Endothelial cell of umbilical vein (primary cell): ENCODE measurements at regions not wholly inside any gene's neighbourhood (a gene's known extent, or its start where the extent isn't known, plus 50 kb on each side); places are given as distances from the start of the nearest gene placed in this dataset.
"Not testable (repeated sequence)": the region's sequence is repeated elsewhere in the genome, so short reads cannot be mapped to it uniquely, and the experiment has no call there.

Experiments used
- BruUV-seq: library from RNA; stranded (reverse); fragments of 400-500 nt; replicated peaks from 2 replicates; lab custom pipeline; 2021; lab: Mats Ljungman, UMichigan
- CTCF ChIA-PET: fragments of 300-600, 350-600 bp; sonication (Branson Sonifier 250); formaldehyde crosslinking; loops from one replicate; lab custom pipeline; 2021; ENCODE audit warnings: antibody characterized with exemption, inconsistent platforms; lab: Charles Lee
- POLR2A ChIA-PET: fragments of 300-600, 350-600 bp; sonication (Branson Sonifier 250); formaldehyde crosslinking; loops from one replicate; lab custom pipeline; 2021; ENCODE audit warnings: antibody characterized with exemption, inconsistent platforms; lab: Charles Lee
- DNase-seq: peaks from one replicate; pipeline ENCODE4 v3.0.0-alpha.2; 2011; ENCODE audit warnings: low read depth, low spot score
- FAIRE-seq: peaks from 2 replicates; lab custom pipeline; 2011; peaks lifted over from hg19 to GRCh38; lab: Jason Lieb, UNC
- H2AFZ ChIP-seq: 2 replicates; pipeline ENCODE4 v1.6.0; 2012; ENCODE audit warnings: low read depth, low read length, control low read depth, inconsistent platforms
- H3K27ac ChIP-seq: 2 replicates; pipeline ENCODE4 v1.5.1; 2011; ENCODE audit warnings: low read depth, mild to moderate bottlenecking, control low read depth, low read length, moderate library complexity; ENCODE audit not compliant: insufficient read depth
- H3K27me3 ChIP-seq, 2 experiments: 2 replicates each; pipeline versions ENCODE4 v1.6.0 to v1.6.1; 2011; ENCODE audit warnings: low read length in 2 of 2, mixed read lengths in 1 of 2; ENCODE audit not compliant: control insufficient read depth in 2 of 2, insufficient read depth in 2 of 2
- H3K36me3 ChIP-seq, 2 experiments: 2 replicates in 1 of 2; 3 replicates in 1 of 2; pipeline ENCODE4 v1.5.1; 2011; ENCODE audit warnings: low read length in 2 of 2, mild to moderate bottlenecking in 1 of 2, moderate library complexity in 1 of 2; ENCODE audit not compliant: control insufficient read depth in 2 of 2, insufficient read depth in 2 of 2; ENCODE audit errors: extremely low read depth in 1 of 2
- H3K4me1 ChIP-seq: 3 replicates; pipeline ENCODE4 v1.5.1; 2011; ENCODE audit warnings: mild to moderate bottlenecking, low read length; ENCODE audit not compliant: control insufficient read depth, insufficient read depth; ENCODE audit errors: extremely low read depth
- H3K4me2 ChIP-seq: 2 replicates; pipeline ENCODE4 v1.6.1; 2011; ENCODE audit warnings: low read length, control low read depth, mixed read lengths; ENCODE audit not compliant: insufficient read depth
- H3K4me3 ChIP-seq, 3 experiments: fragments of 200-600 bp in 1 of 3; sonication (generic), shearing (Covaris generic) in 1 of 3; replicated peaks in 1 of 3; 2 replicates each; pipeline ENCODE4 v1.5.1; 2011 to 2016; ENCODE audit warnings: control low read depth in 3 of 3, low read length in 3 of 3, mild to moderate bottlenecking in 2 of 3, inconsistent platforms in 1 of 3, low read depth in 1 of 3, moderate library complexity in 1 of 3; ENCODE audit not compliant: insufficient read depth in 1 of 3
- H3K79me2 ChIP-seq: 2 replicates; pipeline ENCODE4 v1.6.0; 2012; ENCODE audit warnings: low read length, inconsistent platforms; ENCODE audit not compliant: control insufficient read depth, insufficient read depth
- H3K9ac ChIP-seq: replicated peaks from 2 replicates; pipeline ENCODE3; 2011; ENCODE audit warnings: low read length, control low read depth; ENCODE audit not compliant: insufficient read depth; ENCODE audit errors: extremely low read depth
- H3K9me1 ChIP-seq: replicated peaks from 3 replicates; pipeline ENCODE4 v1.6.0; 2011; ENCODE audit warnings: mild to moderate bottlenecking, low read length; ENCODE audit not compliant: control insufficient read depth, insufficient read depth; ENCODE audit errors: extremely low read depth
- H3K9me3 ChIP-seq: replicated peaks from 2 replicates; pipeline ENCODE4 v1.5.1; 2012; ENCODE audit warnings: low read length, inconsistent platforms; ENCODE audit not compliant: control insufficient read depth, insufficient read depth
- H4K20me1 ChIP-seq: replicated peaks from 2 replicates; pipeline ENCODE3; 2011; ENCODE audit warnings: mild to moderate bottlenecking, low read length; ENCODE audit not compliant: control insufficient read depth, insufficient read depth; ENCODE audit errors: extremely low read depth
- CTCF ChIP-seq, 2 donors: IDR thresholded peaks; 1 replicate in 1 of 2; 2 replicates in 1 of 2; pipeline ENCODE4 v1.5.1; 2011; ENCODE audit warnings: low read length in 2 of 2, mild to moderate bottlenecking in 2 of 2, moderate library complexity in 2 of 2, control low read depth in 1 of 2, inconsistent platforms in 1 of 2, low read depth in 1 of 2; ENCODE audit not compliant: insufficient read depth in 1 of 2; ENCODE audit errors: extremely low read depth in 1 of 2
- EZH2 ChIP-seq: IDR thresholded peaks from 2 replicates; pipeline ENCODE4 v1.6.1; 2012; ENCODE audit warnings: borderline replicate concordance, low read depth, mild to moderate bottlenecking, moderate library complexity, low read length, inconsistent platforms; ENCODE audit not compliant: severe bottlenecking
- JUN ChIP-seq: IDR thresholded peaks from 2 replicates; pipeline ENCODE4 v1.6.1; 2011; ENCODE audit warnings: borderline replicate concordance, low read depth; ENCODE audit not compliant: insufficient read length, insufficient read depth
- dilution Hi-C: fragments of 300-500 bp; cut with MboI; formaldehyde crosslinking; loops from one replicate; pipeline ENCODE4 v1.15.0; 2019; ENCODE audit warnings: low sequenced_read_pairs; ENCODE audit not compliant: extremely low pct_ligation_motif_present
- intact Hi-C: fragments of 100-400 bp; cut with micrococcal nuclease; formaldehyde crosslinking; loops from one replicate; pipeline ENCODE4 v1.10.0; 2022

GRCh38 chr18:71370095-71370494 is 1081.2 kb downstream of the SOCS6 start:
- Histone ChIP-seq H3K4me3 (no peak overlapping the region), H4K20me1 (no peaks in the 10 kb centered on the region), H3K27me3 (no peaks in the 10 kb centered on the region), H3K4me1 (no peaks in the 10 kb centered on the region), H3K79me2 (no peaks in the 10 kb centered on the region), H3K9me1 (no peaks in the 10 kb centered on the region), H3K4me2 (no peak overlapping the region), H3K9me3 (no peaks in the 10 kb centered on the region), H2AFZ (no peak overlapping the region), H3K36me3 (no peaks in the 10 kb centered on the region), H3K27ac (no peak overlapping the region), H3K9ac (no peak overlapping the region)
- dilution Hi-C loops (no loop called here), intact Hi-C loops (no loop called here)
- CTCF ChIA-PET: interaction anchor here (0.8 to 1.5 kb wide), 3 partner anchors 15 to 28 kb away, joined by 3 to 5 read pairs (median 4); no protein-coding TSS in a partner anchor
- BruUV-seq: no TSS peak
- FAIRE-seq (no peak), DNase-seq (no peak)
- POLR2A ChIA-PET: no interaction called here
- TF ChIP-seq CTCF (IDR thresholded peaks at IDR 0.05; ENCODE audit: extremely low read depth in 1 of 2, insufficient read depth in 1 of 2, low read depth in 1 of 2, low read length in 2 of 2): no peak

- no peaks in the 10 kb centered on the region for H3K9me3 ChIP-seq
- H3K27ac ChIP-seq: no peak overlapping the region
- no peaks in the 10 kb centered on the region for H4K20me1 ChIP-seq
- no peaks in the 10 kb centered on the region for H3K79me2 ChIP-seq
- BruUV-seq: no TSS peak
- H3K27me3 ChIP-seq: no peaks in the 10 kb centered on the region
- no peak overlapping the region for H3K4me2 ChIP-seq
- no peaks in the 10 kb centered on the region for H3K9me1 ChIP-seq
- POLR2A ChIA-PET: interaction anchor here (0.6 kb wide), 1 partner anchor 199 kb away, joined by 3 read pairs; no protein-coding TSS in a partner anchor
- intact Hi-C loops (no loop called here), dilution Hi-C loops (no loop called here)
- no peak overlapping the region for H2AFZ ChIP-seq
- TF ChIP-seq JUN (no peak), EZH2 (no peak)
- no peaks in the 10 kb centered on the region for H3K36me3 ChIP-seq
- FAIRE-seq: no peak
- H3K4me3 ChIP-seq: no peak overlapping the region
- H3K9ac ChIP-seq: no peak overlapping the region
- DNase-seq: no peak
- H3K4me1 ChIP-seq: no peaks in the 10 kb centered on the region
- CTCF ChIA-PET: interaction anchor here (1.0 to 2.5 kb wide), 4 partner anchors 9 to 40 kb away, joined by 3 to 7 read pairs (median 4); no protein-coding TSS in a partner anchor
Measured at GRCh38 chr18:71362140-71362539, 1073.3 kb downstream of the SOCS6 start.

GRCh38 chr18:71355599-71355998 is 1066.8 kb downstream of the SOCS6 start:
- H3K79me2 ChIP-seq, H3K9ac ChIP-seq, H3K9me3 ChIP-seq, POLR2A ChIA-PET, H3K27me3 ChIP-seq, H3K4me1 ChIP-seq, intact Hi-C loops, DNase-seq, BruUV-seq, H3K4me2 ChIP-seq, FAIRE-seq, H3K4me3 ChIP-seq, dilution Hi-C loops, H4K20me1 ChIP-seq, H2AFZ ChIP-seq, H3K36me3 ChIP-seq, H3K27ac ChIP-seq, H3K9me1 ChIP-seq: not testable (repeated sequence)
- CTCF ChIA-PET: interaction anchor here (1.3 to 1.7 kb wide), 3 partner anchors 9 to 33 kb away, joined by 4 to 5 read pairs (median 5); no protein-coding TSS in a partner anchor
